H9 (cell line): ENCODE measurements at regions not wholly inside any gene's neighbourhood (a gene's known extent, or its start where the extent isn't known, plus 50 kb on each side); places are given as distances from the start of the nearest gene placed in this dataset.

Experiments
- DNase-seq: peaks from one replicate; pipeline ENCODE4 v3.0.0-alpha.2; 2017
- H2AFZ ChIP-seq: one replicate; pipeline ENCODE4 v1.6.1; 2013; ENCODE audit warnings: mild to moderate bottlenecking, low read length, control low read depth, moderate library complexity
- H2AK5ac ChIP-seq: 2 replicates; pipeline ENCODE4 v1.6.1; 2013; ENCODE audit warnings: low read length, control low read depth, mixed read lengths; ENCODE audit not compliant: insufficient read length
- H2BK120ac ChIP-seq: one replicate; pipeline ENCODE4 v1.6.1; 2013; ENCODE audit warnings: low read depth, mild to moderate bottlenecking, low read length, control low read depth, inconsistent platforms; ENCODE audit not compliant: poor library complexity, severe bottlenecking
- H2BK12ac ChIP-seq: 2 replicates; pipeline ENCODE4 v1.6.1; 2013; ENCODE audit warnings: low read length, control low read depth, mixed read lengths, low read depth; ENCODE audit not compliant: insufficient read length
- H2BK15ac ChIP-seq: 2 replicates; pipeline ENCODE4 v1.6.1; 2013; ENCODE audit warnings: low read depth, low read length, control low read depth
- H2BK20ac ChIP-seq: one replicate; pipeline ENCODE4 v1.6.1; 2013; ENCODE audit warnings: low read depth, mild to moderate bottlenecking, low read length, control low read depth, inconsistent platforms; ENCODE audit not compliant: poor library complexity, severe bottlenecking
- H2BK5ac ChIP-seq: 2 replicates; pipeline ENCODE4 v1.6.1; 2013; ENCODE audit warnings: low read length, control low read depth, mixed read lengths; ENCODE audit not compliant: insufficient read length
- H3K14ac ChIP-seq: 2 replicates; pipeline ENCODE4 v1.6.1; 2013; ENCODE audit warnings: low read length, control low read depth; ENCODE audit not compliant: insufficient read depth
- H3K18ac ChIP-seq: 2 replicates; pipeline ENCODE4 v1.6.1; 2013; ENCODE audit warnings: low read depth, mild to moderate bottlenecking, mixed read lengths, low read length, control low read depth; ENCODE audit not compliant: insufficient read length
- H3K23ac ChIP-seq: 2 replicates; pipeline ENCODE4 v1.6.1; 2013; ENCODE audit warnings: low read length, control low read depth, mixed read lengths, low read depth; ENCODE audit not compliant: insufficient read length
- H3K23me2 ChIP-seq: 2 replicates; pipeline ENCODE4 v1.6.1; 2013; ENCODE audit warnings: low read depth, mild to moderate bottlenecking, mixed read lengths, low read length, control low read depth; ENCODE audit not compliant: insufficient read length, poor library complexity, severe bottlenecking
- H3K27ac ChIP-seq: 2 replicates; pipeline ENCODE4 v1.5.1; 2013; ENCODE audit warnings: low read length, control low read depth, mixed read lengths, low read depth; ENCODE audit not compliant: insufficient read length
- H3K27me3 ChIP-seq: 2 replicates; pipeline ENCODE4 v1.6.1; 2013; ENCODE audit warnings: low read length, control low read depth, inconsistent platforms; ENCODE audit not compliant: insufficient read depth
- H3K4ac ChIP-seq: 2 replicates; pipeline ENCODE4 v1.6.1; 2013; ENCODE audit warnings: low read depth, mild to moderate bottlenecking, control low read depth, inconsistent platforms, low read length, moderate library complexity
- H3K4me1 ChIP-seq: 2 replicates; pipeline ENCODE4 v1.6.1; 2013; ENCODE audit warnings: low read length, control low read depth, inconsistent platforms; ENCODE audit not compliant: insufficient read depth
- H3K4me2 ChIP-seq: 2 replicates; pipeline ENCODE4 v1.6.1; 2013; ENCODE audit warnings: low read length, control low read depth, mixed read lengths; ENCODE audit not compliant: insufficient read length, insufficient read depth
- H3K56ac ChIP-seq: 2 replicates; pipeline ENCODE4 v1.6.1; 2013; ENCODE audit warnings: low read depth, mild to moderate bottlenecking, mixed read lengths, low read length, control low read depth; ENCODE audit not compliant: insufficient read length
- H3K79me1 ChIP-seq: 2 replicates; pipeline ENCODE4 v1.6.1; 2013; ENCODE audit warnings: low read depth, mild to moderate bottlenecking, moderate library complexity, low read length, control low read depth, inconsistent platforms; ENCODE audit not compliant: insufficient read depth, poor library complexity, severe bottlenecking
- H3K79me2 ChIP-seq: 2 replicates; pipeline ENCODE4 v1.6.1; 2013; ENCODE audit warnings: low read length, control low read depth, inconsistent platforms; ENCODE audit not compliant: insufficient read depth
- H3K9ac ChIP-seq: 2 replicates; pipeline ENCODE4 v1.6.1; 2013; ENCODE audit warnings: low read length, control low read depth, mixed read lengths; ENCODE audit not compliant: insufficient read length; ENCODE audit errors: extremely low read depth
- H3K9me3 ChIP-seq: one replicate; pipeline ENCODE4 v1.6.1; 2013; ENCODE audit warnings: low read depth, low read length, inconsistent platforms; ENCODE audit not compliant: control insufficient read depth
- H3T11ph ChIP-seq: one replicate; pipeline ENCODE4 v1.6.1; 2013; ENCODE audit warnings: mild to moderate bottlenecking, low read length, control low read depth, inconsistent platforms
- H4K20me1 ChIP-seq: one replicate; pipeline ENCODE4 v1.6.1; 2013; ENCODE audit not compliant: control insufficient read depth, insufficient read length, insufficient read depth
- H4K5ac ChIP-seq: 2 replicates; pipeline ENCODE4 v1.6.1; 2013; ENCODE audit warnings: low read depth, mild to moderate bottlenecking, mixed read lengths, low read length, control low read depth; ENCODE audit not compliant: insufficient read length
- H4K8ac ChIP-seq: replicated peaks from 2 replicates; pipeline ENCODE4 v1.6.1; 2013; ENCODE audit warnings: low read length, control low read depth, mixed read lengths, low read depth; ENCODE audit not compliant: insufficient read length
- H4K91ac ChIP-seq: 2 replicates; pipeline ENCODE4 v1.6.1; 2013; ENCODE audit warnings: low read depth, mild to moderate bottlenecking, moderate library complexity, mixed read lengths, low read length, control low read depth; ENCODE audit not compliant: insufficient read length
- H3K27ac Mint-ChIP-seq, 3 experiments: 2 replicates in 2 of 3; 3 replicates in 1 of 3; pipeline ENCODE4 v1.8.0; 2020 to 2021; ENCODE audit warnings: mixed read lengths in 3 of 3, mild to moderate bottlenecking in 1 of 3, moderate library complexity in 1 of 3
- H3K27me3 Mint-ChIP-seq: 2 replicates; pipeline ENCODE4 v1.8.0; 2021; ENCODE audit warnings: low read depth, mild to moderate bottlenecking, moderate library complexity, mixed read lengths
- H3K36me3 Mint-ChIP-seq, 3 experiments: 2 replicates in 2 of 3; 3 replicates in 1 of 3; pipeline ENCODE4 v1.8.0; 2020 to 2021; ENCODE audit warnings: low read depth in 3 of 3, mixed read lengths in 3 of 3; ENCODE audit not compliant: insufficient read depth in 1 of 3
- H3K4me1 Mint-ChIP-seq, 2 experiments: 2 replicates each; pipeline ENCODE4 v1.8.0; 2020; ENCODE audit warnings: mixed read lengths in 2 of 2
- H3K4me3 Mint-ChIP-seq, 2 experiments: 2 replicates in 1 of 2; 3 replicates in 1 of 2; pipeline ENCODE4 v1.8.0; 2020 to 2021; ENCODE audit warnings: mild to moderate bottlenecking in 2 of 2, mixed read lengths in 2 of 2, moderate library complexity in 1 of 2
- H3K9me3 Mint-ChIP-seq, 2 experiments: 2 replicates in 1 of 2; 3 replicates in 1 of 2; pipeline ENCODE4 v1.8.0; 2020; ENCODE audit warnings: mild to moderate bottlenecking in 2 of 2, mixed read lengths in 2 of 2, moderate library complexity in 1 of 2
- TF ChIP-seq, protein P1 (sequence below): fragments of 200-600 bp; sonication (generic); conservative IDR thresholded peaks from 3 replicates; pipeline ENCODE4 v1.8.0; 2021; ENCODE audit warnings: antibody characterized with exemption, mild to moderate bottlenecking

DNA sequence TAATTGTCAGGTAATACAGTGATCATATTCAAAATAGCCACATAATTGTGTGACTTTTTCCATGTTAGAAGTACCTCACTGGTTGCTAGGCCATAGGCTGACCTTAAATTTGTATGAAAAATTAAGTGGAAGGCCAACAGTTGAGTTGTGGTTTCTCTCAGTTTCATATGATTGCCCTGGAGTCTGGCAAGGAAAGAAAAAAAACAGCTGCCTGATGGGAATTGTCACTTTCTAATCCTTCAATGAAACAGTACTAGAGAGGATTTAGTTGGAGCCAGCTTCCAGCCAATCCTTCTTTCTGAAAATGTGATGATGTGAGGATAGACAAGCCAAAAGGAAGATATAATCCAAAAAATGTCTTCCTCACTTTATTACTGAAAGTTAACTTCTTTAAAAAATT, 113.6 kb downstream of the ALX1 start:
- Mint-ChIP-seq H3K27ac (0 out of 7 replicates have a peak overlapping the region, but pooled peaks of 1 of the 3 experiments have one; percentile 27), H3K36me3 (no peaks in the 10 kb centered on the region), H3K9me3 (no peaks in the 10 kb centered on the region), H3K4me3 (no peak overlapping the region), H3K27me3 (no peaks in the 10 kb centered on the region), H3K4me1 (no peaks in the 10 kb centered on the region)
- no peak overlapping the region for H3K18ac ChIP-seq
- H2AK5ac ChIP-seq = no peak overlapping the region
- no peaks in the 10 kb centered on the region for H3K79me1 ChIP-seq
- H3K23me2 ChIP-seq = no peaks in the 10 kb centered on the region
- no peak overlapping the region for H3K27ac ChIP-seq
- no peak overlapping the region for H2BK20ac ChIP-seq
- no peak overlapping the region for H2BK12ac ChIP-seq
- DNase-seq = no peak
- TF ChIP-seq, protein P1, sequence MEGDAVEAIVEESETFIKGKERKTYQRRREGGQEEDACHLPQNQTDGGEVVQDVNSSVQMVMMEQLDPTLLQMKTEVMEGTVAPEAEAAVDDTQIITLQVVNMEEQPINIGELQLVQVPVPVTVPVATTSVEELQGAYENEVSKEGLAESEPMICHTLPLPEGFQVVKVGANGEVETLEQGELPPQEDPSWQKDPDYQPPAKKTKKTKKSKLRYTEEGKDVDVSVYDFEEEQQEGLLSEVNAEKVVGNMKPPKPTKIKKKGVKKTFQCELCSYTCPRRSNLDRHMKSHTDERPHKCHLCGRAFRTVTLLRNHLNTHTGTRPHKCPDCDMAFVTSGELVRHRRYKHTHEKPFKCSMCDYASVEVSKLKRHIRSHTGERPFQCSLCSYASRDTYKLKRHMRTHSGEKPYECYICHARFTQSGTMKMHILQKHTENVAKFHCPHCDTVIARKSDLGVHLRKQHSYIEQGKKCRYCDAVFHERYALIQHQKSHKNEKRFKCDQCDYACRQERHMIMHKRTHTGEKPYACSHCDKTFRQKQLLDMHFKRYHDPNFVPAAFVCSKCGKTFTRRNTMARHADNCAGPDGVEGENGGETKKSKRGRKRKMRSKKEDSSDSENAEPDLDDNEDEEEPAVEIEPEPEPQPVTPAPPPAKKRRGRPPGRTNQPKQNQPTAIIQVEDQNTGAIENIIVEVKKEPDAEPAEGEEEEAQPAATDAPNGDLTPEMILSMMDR = no peak
- H3T11ph ChIP-seq = no peak overlapping the region
- no peak overlapping the region for H4K91ac ChIP-seq
- no peaks in the 10 kb centered on the region for H4K20me1 ChIP-seq
- H3K14ac ChIP-seq = no peak overlapping the region
- no peak overlapping the region for H3K23ac ChIP-seq
- H4K8ac ChIP-seq = no peak overlapping the region
- no peak overlapping the region for H2BK15ac ChIP-seq
- no peak overlapping the region for H3K4ac ChIP-seq
- H4K5ac ChIP-seq = no peak overlapping the region
- no peaks in the 10 kb centered on the region for H3K4me1 ChIP-seq
- no peak overlapping the region for H2BK5ac ChIP-seq
- no peak overlapping the region for H3K9ac ChIP-seq
- H3K9me3 ChIP-seq = no peaks in the 10 kb centered on the region
- no peak overlapping the region for H3K56ac ChIP-seq
- H3K4me2 ChIP-seq = no peak overlapping the region
- H2AFZ ChIP-seq = no peak overlapping the region
- no peaks in the 10 kb centered on the region for H3K79me2 ChIP-seq
- H3K27me3 ChIP-seq = no peaks in the 10 kb centered on the region
- H2BK120ac ChIP-seq = no peak overlapping the region
